OCI-LY3 (cell line): ENCODE measurements at regions not wholly inside any gene's neighbourhood (a gene's known extent, or its start where the extent isn't known, plus 50 kb on each side); places are given as distances from the start of the nearest gene placed in this dataset.

Experiments
- H2AFZ ChIP-seq: fragments of 200-600, 300-600 bp; shearing (Covaris generic); 2 replicates; pipeline ENCODE4 v1.6.0; 2014; ENCODE audit warnings: antibody characterized with exemption, low read depth, low read length
- H3K27ac ChIP-seq: fragments of 200-600, 300-600 bp; sonication (generic); 2 replicates; pipeline ENCODE4 v1.5.1; 2014; ENCODE audit warnings: mild to moderate bottlenecking, low read length, moderate library complexity, mixed read lengths
- H3K27me3 ChIP-seq: fragments of 200-600, 300-600 bp; sonication (generic); 2 replicates; pipeline ENCODE4 v1.6.1; 2014; ENCODE audit warnings: low read depth, low read length, mixed read lengths
- H3K36me3 ChIP-seq: fragments of 200-600, 300-600 bp; sonication (generic); replicated peaks from 2 replicates; pipeline ENCODE3; 2014; ENCODE audit warnings: low read depth, low read length, mixed read lengths
- H3K4me1 ChIP-seq: fragments of 300-600, 200-600 bp; sonication (generic); 2 replicates; pipeline ENCODE4 v1.6.1; 2014; ENCODE audit warnings: low read length, mixed read lengths
- H3K4me2 ChIP-seq: fragments of 200-600, 300-600 bp; sonication (generic); 2 replicates; pipeline ENCODE4 v1.6.1; 2014; ENCODE audit warnings: low read length, mixed read lengths
- H3K4me3 ChIP-seq: fragments of 300-600, 200-600 bp; sonication (generic); 2 replicates; pipeline ENCODE4 v1.5.1; 2014; ENCODE audit warnings: antibody characterized with exemption, mild to moderate bottlenecking, low read length, moderate library complexity
- H3K79me2 ChIP-seq: fragments of 300-600, 200-600 bp; shearing (Covaris generic); 2 replicates; pipeline ENCODE4 v1.6.1; 2014; ENCODE audit warnings: mild to moderate bottlenecking, low read length, mixed read lengths
- H3K9ac ChIP-seq: fragments of 300-600, 200-600 bp; shearing (Covaris generic); 2 replicates; pipeline ENCODE4 v1.6.0; 2014; ENCODE audit warnings: mild to moderate bottlenecking, low read length, moderate library complexity
- H3K9me3 ChIP-seq: fragments of 200-600, 300-600 bp; shearing (Covaris generic); 2 replicates; pipeline ENCODE4 v1.6.1; 2014; ENCODE audit warnings: low read length, mixed read lengths; ENCODE audit not compliant: insufficient read depth
- H4K20me1 ChIP-seq: fragments of 200-600, 300-600 bp; sonication (generic); 2 replicates; pipeline ENCODE4 v1.6.1; 2016; ENCODE audit warnings: low read length, mixed read lengths; ENCODE audit not compliant: insufficient read depth
- EZH2phosphoT487 ChIP-seq: fragments of 200-600 bp; shearing (Covaris generic); IDR thresholded peaks from 2 replicates; pipeline ENCODE4 v1.6.1; 2018; ENCODE audit warnings: antibody characterized with exemption, mixed run types, low read depth
- TF ChIP-seq, protein P1 (sequence below): fragments of 200-600, 300-600 bp; sonication (generic); IDR thresholded peaks from 2 replicates; pipeline ENCODE4 v1.5.1; 2014; ENCODE audit warnings: antibody characterized with exemption, low read length, low read depth

DNA sequence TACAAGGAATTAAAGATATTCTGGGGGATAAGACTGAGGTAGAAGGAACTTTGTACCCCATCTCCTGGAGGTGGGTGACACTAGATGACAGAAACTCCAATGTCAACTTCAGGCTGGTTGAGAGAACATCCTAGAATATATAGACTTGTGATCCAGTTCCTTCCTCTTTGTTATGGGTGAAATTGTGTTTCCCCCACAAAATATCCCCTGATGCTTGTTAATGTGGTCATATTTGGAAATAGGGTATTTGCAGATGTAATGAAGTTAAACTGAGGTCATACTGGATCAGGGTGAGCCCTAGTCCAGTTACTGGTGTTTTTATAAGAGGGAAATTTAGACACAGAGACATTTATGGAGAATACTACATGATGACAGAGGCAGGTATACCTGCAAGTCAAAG, 114.0 kb upstream of the NAMPT start:
- H2AFZ ChIP-seq, result no peak overlapping the region
- H3K4me1 ChIP-seq, result no peaks in the 10 kb centered on the region
- TF ChIP-seq, protein P1, sequence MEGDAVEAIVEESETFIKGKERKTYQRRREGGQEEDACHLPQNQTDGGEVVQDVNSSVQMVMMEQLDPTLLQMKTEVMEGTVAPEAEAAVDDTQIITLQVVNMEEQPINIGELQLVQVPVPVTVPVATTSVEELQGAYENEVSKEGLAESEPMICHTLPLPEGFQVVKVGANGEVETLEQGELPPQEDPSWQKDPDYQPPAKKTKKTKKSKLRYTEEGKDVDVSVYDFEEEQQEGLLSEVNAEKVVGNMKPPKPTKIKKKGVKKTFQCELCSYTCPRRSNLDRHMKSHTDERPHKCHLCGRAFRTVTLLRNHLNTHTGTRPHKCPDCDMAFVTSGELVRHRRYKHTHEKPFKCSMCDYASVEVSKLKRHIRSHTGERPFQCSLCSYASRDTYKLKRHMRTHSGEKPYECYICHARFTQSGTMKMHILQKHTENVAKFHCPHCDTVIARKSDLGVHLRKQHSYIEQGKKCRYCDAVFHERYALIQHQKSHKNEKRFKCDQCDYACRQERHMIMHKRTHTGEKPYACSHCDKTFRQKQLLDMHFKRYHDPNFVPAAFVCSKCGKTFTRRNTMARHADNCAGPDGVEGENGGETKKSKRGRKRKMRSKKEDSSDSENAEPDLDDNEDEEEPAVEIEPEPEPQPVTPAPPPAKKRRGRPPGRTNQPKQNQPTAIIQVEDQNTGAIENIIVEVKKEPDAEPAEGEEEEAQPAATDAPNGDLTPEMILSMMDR, result no peak
- TF ChIP-seq EZH2phosphoT487, result no peak
- no peak overlapping the region for H3K9ac ChIP-seq
- 0 out of 2 replicates have a peak, but pooled peaks cover 3% of the 10 kb centered on the region for H3K27me3 ChIP-seq
- no peaks in the 10 kb centered on the region for H3K9me3 ChIP-seq
- no peaks in the 10 kb centered on the region for H3K36me3 ChIP-seq
- H3K79me2 ChIP-seq, result no peaks in the 10 kb centered on the region
- H3K27ac ChIP-seq, result no peak overlapping the region
- no peaks in the 10 kb centered on the region for H4K20me1 ChIP-seq
- no peak overlapping the region for H3K4me2 ChIP-seq
- H3K4me3 ChIP-seq, result no peak overlapping the region

GRCh38 chr7:106397994-106398393, 113.2 kb upstream of the NAMPT start:
- Histone ChIP-seq H3K4me2 (no peak overlapping the region), H3K27me3 (0 out of 2 replicates have a peak, but pooled peaks cover 3% of the 10 kb centered on the region), H3K79me2 (no peaks in the 10 kb centered on the region), H3K4me1 (no peaks in the 10 kb centered on the region), H3K9me3 (no peaks in the 10 kb centered on the region), H4K20me1 (no peaks in the 10 kb centered on the region), H2AFZ (no peak overlapping the region), H3K27ac (no peak overlapping the region), H3K4me3 (no peak overlapping the region), H3K36me3 (no peaks in the 10 kb centered on the region), H3K9ac (no peak overlapping the region)
- no peak for TF ChIP-seq EZH2phosphoT487
- TF ChIP-seq, protein P1, result no peak

DNA sequence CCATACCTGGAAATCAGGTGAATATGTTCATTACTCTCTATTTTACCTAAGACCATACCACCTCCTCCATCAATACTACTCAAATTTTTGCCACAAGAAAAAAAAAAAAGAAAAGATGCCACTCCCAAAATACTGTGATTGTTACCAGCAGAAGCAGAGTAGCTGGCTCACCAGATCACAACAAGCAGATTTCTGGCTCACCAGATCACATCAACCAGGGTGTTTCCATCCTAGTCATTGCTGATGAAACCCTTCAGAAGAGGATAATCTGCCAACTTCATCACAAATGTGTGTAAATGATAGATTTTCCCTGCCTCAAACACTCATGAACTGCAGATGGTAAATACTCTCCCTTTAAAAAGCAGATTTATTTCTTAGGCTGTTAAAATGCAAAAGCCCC, 109.7 kb upstream of the NAMPT start:
- no peak overlapping the region for H3K4me3 ChIP-seq
- no peaks in the 10 kb centered on the region for H3K9me3 ChIP-seq
- no peaks in the 10 kb centered on the region for H3K36me3 ChIP-seq
- H3K4me2 ChIP-seq, result no peak overlapping the region
- H3K27me3 ChIP-seq, result 0 out of 2 replicates have a peak, but pooled peaks cover 3% of the 10 kb centered on the region
- H3K4me1 ChIP-seq, result no peaks in the 10 kb centered on the region
- no peak overlapping the region for H3K9ac ChIP-seq
- no peak overlapping the region for H2AFZ ChIP-seq
- H4K20me1 ChIP-seq, result no peaks in the 10 kb centered on the region
- H3K79me2 ChIP-seq, result no peaks in the 10 kb centered on the region
- H3K27ac ChIP-seq, result no peak overlapping the region
- TF ChIP-seq, protein P1, result no peak
- TF ChIP-seq EZH2phosphoT487, result no peak

DNA sequence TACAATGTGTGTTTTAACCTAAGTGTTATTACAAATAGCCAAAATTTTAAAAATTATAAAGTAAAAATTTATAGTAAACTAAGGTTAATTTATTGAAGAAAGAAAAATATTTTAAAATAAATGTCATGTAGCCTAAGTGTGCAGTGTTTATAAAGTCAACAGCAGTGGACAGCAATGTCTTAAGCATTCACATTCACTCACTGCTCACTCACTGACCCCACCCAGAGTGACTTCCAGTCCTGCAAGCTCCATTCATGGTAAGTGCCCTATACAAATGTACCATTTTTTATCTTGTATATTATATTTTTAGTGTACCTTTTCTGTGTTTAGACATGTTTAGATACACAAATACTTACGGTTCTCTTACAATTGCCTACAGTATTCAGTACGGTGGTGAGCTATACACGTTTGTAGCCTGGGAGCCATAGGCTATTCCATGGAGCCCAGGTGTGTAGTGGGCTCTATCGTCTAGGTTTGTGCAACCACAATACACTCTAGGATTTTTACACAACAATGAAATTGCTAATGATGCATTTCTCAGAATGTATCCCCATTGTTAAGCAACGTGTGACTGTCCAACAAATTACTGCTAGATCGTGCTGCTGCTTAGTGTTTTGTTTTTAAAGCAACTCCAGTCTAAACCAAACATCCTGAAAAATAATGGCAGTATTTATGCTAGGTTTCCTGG, 108.9 kb upstream of the NAMPT start:
- Histone ChIP-seq H3K4me2 (no peak overlapping the region), H3K9ac (no peak overlapping the region), H2AFZ (no peak overlapping the region), H3K9me3 (no peaks in the 10 kb centered on the region), H3K4me3 (no peak overlapping the region), H3K79me2 (no peaks in the 10 kb centered on the region), H3K27ac (no peak overlapping the region), H3K27me3 (no peaks in the 10 kb centered on the region), H4K20me1 (no peaks in the 10 kb centered on the region), H3K36me3 (no peaks in the 10 kb centered on the region), H3K4me1 (no peaks in the 10 kb centered on the region)
- TF ChIP-seq EZH2phosphoT487, result no peak
- TF ChIP-seq, protein P1, result no peak
